CD4-positive, alpha-beta T cell treated with Interleukin-10 for 1 hour (primary cell): ENCODE measurements at regions not wholly inside any gene's neighbourhood (a gene's known extent, or its start where the extent isn't known, plus 50 kb on each side); places are given as distances from the start of the nearest gene placed in this dataset.
"Not testable (repeated sequence)": the region's sequence is repeated elsewhere in the genome, so short reads cannot be mapped to it uniquely, and the experiment has no call there.

Source experiments
- DNase-seq: peaks from one replicate; pipeline ENCODE4 v3.0.0-alpha.2; 2020

DNA sequence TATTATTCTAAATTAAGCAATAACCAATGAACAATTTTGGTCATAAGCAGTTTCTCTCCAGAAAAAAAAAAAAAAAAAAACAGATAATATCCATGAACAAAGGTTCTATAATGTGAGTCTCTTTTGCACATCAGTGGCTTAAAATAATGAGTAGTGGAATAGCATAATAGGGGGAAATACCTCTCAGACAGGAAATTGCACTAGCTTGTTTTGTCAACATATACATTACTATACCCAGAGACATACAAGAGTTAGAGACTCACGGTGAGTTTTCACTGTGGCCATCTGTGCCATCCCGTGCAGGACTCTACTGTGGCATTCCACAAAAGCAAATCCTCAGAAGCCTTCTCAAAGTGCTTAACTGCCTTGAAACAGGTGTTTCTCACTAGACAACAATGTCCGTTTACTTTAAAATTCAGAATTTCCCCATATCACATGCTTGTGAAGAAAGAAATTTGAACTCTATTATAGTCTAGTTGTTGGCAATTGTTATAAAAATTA, 697.9 kb downstream of the USP25 start:
- no peak for DNase-seq

DNA sequence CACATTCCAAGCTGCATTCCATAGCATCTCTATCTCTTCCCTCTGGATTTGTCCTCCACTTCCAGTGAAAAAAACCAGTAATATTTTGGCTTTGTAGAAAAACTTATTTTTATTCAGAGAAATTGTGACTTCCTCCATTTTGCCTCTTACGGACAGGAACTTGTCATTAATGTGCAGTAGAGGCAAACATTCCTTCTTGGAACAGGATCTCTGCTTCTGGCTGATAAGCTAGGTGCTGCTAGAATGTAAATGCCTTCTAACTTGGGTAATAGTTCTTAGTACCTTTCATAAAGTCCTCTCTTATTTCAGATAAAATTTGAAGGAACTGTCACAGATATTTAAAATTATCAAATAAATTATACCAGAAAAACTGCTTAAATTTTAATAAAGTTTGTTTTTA, 707.8 kb downstream of the USP25 start:
- no peak for DNase-seq

GRCh38 chr21:16438761-16439160, 709.0 kb downstream of the USP25 start:
- no peak for DNase-seq

- DNase-seq, result no peak
These were observed 712.0 kb downstream of the USP25 start for GRCh38 chr21:16441789-16442188.

- no peak for DNase-seq
These were observed 724.6 kb downstream of the USP25 start for GRCh38 chr21:16454399-16454798.

- DNase-seq, result no peak
These were observed 725.7 kb downstream of the USP25 start for GRCh38 chr21:16455526-16455925.

- no peak for DNase-seq
These were observed 726.2 kb downstream of the USP25 start for GRCh38 chr21:16455978-16456377.

DNA sequence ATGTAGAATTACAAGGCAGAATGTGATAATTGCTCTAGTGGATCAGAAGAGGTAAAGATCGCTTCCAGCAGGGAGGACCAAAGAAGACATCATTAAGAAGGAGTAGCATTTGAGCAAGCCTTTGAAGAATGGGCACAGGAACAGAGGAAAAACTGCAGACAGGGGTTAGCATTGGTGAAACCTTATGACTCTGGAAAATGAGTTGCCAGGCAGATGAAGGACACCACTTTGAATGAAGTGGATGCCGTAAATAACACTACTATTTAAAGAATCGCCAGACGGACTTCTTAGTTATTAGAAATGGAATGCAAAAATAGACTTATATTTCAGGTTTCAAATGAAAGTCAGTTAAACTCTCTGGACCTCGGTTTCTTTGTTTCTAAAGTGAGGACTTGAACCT, 727.7 kb downstream of the USP25 start:
- DNase-seq, result no peak

- no peak for DNase-seq
These were observed 731.2 kb downstream of the USP25 start for GRCh38 chr21:16460936-16461335.

GRCh38 chr21:16464211-16464889, 734.6 kb downstream of the USP25 start:
- not testable (repeated sequence) for DNase-seq

GRCh38 chr21:16468184-16468583, 738.4 kb downstream of the USP25 start:
- DNase-seq, result no peak

DNA sequence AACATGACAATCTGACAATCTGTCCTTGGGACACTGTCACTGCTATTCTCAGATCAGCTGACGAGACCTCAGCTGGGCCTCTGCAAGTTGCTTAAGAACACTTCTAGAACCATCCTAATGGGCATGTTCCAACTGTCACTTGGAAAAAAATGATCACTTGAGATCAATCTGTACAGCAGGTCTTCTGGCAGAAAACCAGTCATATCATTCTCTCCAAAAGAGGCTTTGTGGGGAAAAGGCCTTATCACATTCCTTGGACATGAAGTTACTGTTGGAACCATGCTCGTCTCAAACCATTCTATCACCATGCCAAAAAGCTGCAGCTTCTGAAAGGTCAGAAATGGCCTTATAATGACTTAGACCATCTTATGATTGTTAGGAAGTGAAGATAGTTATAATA, 744.2 kb downstream of the USP25 start:
- DNase-seq, result no peak

GRCh38 chr21:16476056-16476825, 746.5 kb downstream of the USP25 start:
- DNase-seq, result no peak

DNA sequence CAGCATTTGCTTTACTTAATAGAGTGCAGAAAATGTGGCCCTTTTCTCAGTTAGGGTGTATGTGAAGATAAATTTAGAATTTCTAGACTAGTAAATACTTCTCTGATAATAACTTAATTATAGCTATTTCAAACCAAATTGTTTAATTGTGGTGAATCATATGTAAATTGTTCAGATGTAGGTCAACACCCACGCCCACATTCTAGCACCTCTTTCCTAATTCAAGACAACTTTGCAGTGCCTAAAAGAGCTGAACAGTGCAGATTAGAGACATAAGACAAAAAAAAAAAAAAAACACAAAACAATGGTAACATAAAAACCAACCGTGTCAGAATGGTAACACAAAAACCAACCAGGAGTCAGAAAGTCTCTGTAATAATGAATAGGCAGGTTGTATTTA, 758.3 kb downstream of the USP25 start:
- no peak for DNase-seq

GRCh38 chr21:16492356-16492755, 762.6 kb downstream of the USP25 start:
- DNase-seq, result no peak

- no peak for DNase-seq
These were observed 763.1 kb downstream of the USP25 start for GRCh38 chr21:16492892-16493291.

- DNase-seq, result no peak
These were observed 766.8 kb downstream of the USP25 start for GRCh38 chr21:16496609-16497008.

DNA sequence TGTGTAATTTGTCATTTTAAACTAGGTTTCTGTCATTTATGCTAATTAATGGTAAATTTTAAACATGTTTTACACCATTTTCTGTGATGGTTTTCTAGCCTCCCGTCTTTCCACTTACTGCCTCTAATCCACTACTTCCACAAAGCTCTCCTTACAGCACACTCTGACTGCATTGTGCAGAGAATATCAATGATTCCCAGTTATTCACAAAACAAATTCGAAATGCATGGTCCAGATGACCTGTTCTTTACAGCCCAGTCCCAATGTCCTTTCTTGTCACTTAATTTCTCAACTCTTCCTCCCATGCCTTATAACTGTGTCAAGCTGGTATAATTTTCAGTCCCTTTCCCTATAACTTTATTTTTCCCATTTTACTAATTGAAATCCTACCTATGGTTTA, 770.5 kb downstream of the USP25 start:
- no peak for DNase-seq

- DNase-seq, result no peak
These were observed 772.5 kb downstream of the USP25 start for GRCh38 chr21:16502273-16502672.

- no peak for DNase-seq
These were observed 773.1 kb downstream of the USP25 start for GRCh38 chr21:16502897-16503296.

DNA sequence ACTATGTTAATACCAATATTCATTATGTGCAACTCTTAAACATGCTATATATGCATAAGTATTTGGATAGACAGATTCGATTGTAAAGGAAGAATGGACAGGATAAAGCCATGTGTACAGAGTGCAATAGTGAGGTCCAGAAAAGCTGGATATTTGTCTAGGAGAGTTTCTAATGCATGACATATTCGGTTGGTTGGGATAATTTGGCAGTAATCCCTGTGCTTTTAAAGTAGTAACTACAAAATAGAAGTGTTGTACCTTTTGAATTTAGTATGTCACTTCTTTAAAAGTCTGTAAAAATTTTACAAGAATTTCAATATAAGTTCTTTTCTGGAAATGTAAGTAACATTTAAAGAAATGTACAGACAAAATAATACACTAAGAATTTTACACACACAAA, 774.5 kb downstream of the USP25 start:
- no peak for DNase-seq

- no peak for DNase-seq
These were observed 775.0 kb downstream of the USP25 start for GRCh38 chr21:16504766-16505165.

GRCh38 chr21:16509476-16509875, 779.7 kb downstream of the USP25 start:
- DNase-seq, result no peak

- DNase-seq, result no peak
These were observed 784.5 kb downstream of the USP25 start for GRCh38 chr21:16514316-16514715.

GRCh38 chr21:16517383-16517782, 787.6 kb downstream of the USP25 start:
- no peak for DNase-seq
